ENCODE measurements at regions not wholly inside any gene's neighbourhood (a gene's known extent, or its start where the extent isn't known, plus 50 kb on each side); places are given as distances from the start of the nearest gene placed in this dataset.
"Not testable (repeated sequence)": the region's sequence is repeated elsewhere in the genome, so short reads cannot be mapped to it uniquely, and the experiment has no call there.

- no peaks in the 10 kb centered on the region for H3K9me2 ChIP-seq (replicated peaks; ENCODE audit: insufficient read depth, low read length)
- TF ChIP-seq CTCF (IDR thresholded peaks at IDR 0.05; ENCODE audit: insufficient read depth, low read length, poor library complexity, severe bottlenecking) (no peak), EZH2phosphoT487 (conservative IDR thresholded peaks at IDR 0.05; ENCODE audit: low read length) (no peak)
These were observed 311.2 kb downstream of the FOXO1 start for GRCh38 chr13:40355126-40355724.

GRCh38 chr13:40356011-40356410 is 310.4 kb downstream of the FOXO1 start:
- Histone ChIP-seq H4K20me1 (ENCODE audit: low read depth, low read length) (no peaks in the 10 kb centered on the region), H3K27ac (ENCODE audit: low read depth, low read length) (no peak overlapping the region), H3K9me2 (replicated peaks; ENCODE audit: insufficient read depth, low read length) (no peaks in the 10 kb centered on the region), H3K4me3 (ENCODE audit: insufficient read depth, low read length, poor library complexity, severe bottlenecking) (no peak overlapping the region), H3K27me3 (ENCODE audit: low read length) (no peaks in the 10 kb centered on the region), H3K36me3 (ENCODE audit: low read length) (no peaks in the 10 kb centered on the region), H3K9ac (ENCODE audit: low read length) (no peak overlapping the region), H2AFZ (ENCODE audit: low read depth, low read length, severe bottlenecking) (no peak overlapping the region), H3K79me2 (ENCODE audit: insufficient read depth, low read length) (no peaks in the 10 kb centered on the region), H3F3A (ENCODE audit: insufficient read depth) (no peaks in the 10 kb centered on the region), H3K9me3 (ENCODE audit: insufficient read depth, low read length) (no peaks in the 10 kb centered on the region), H3K4me2 (ENCODE audit: low read depth, low read length, poor library complexity, severe bottlenecking) (no peak overlapping the region)
- TF ChIP-seq EZH2phosphoT487 (conservative IDR thresholded peaks at IDR 0.05; ENCODE audit: low read length) (no peak), CTCF (IDR thresholded peaks at IDR 0.05; ENCODE audit: insufficient read depth, low read length, poor library complexity, severe bottlenecking) (no peak)

More at GRCh38 chr13:40355126-40355724, 311.2 kb downstream of the FOXO1 start:
- H3K36me3 ChIP-seq (ENCODE audit: low read length) = no peaks in the 10 kb centered on the region
- H4K20me1 ChIP-seq (ENCODE audit: low read depth, low read length) = no peaks in the 10 kb centered on the region
- no peaks in the 10 kb centered on the region for H3K79me2 ChIP-seq (ENCODE audit: insufficient read depth, low read length)
- H2AFZ ChIP-seq (ENCODE audit: low read depth, low read length, severe bottlenecking) = no peak overlapping the region
- no peaks in the 10 kb centered on the region for H3K27me3 ChIP-seq (ENCODE audit: low read length)
- H3K9me3 ChIP-seq (ENCODE audit: insufficient read depth, low read length) = no peaks in the 10 kb centered on the region
- H3K9ac ChIP-seq (ENCODE audit: low read length) = no peak overlapping the region
- H3K27ac ChIP-seq (ENCODE audit: low read depth, low read length) = no peak overlapping the region
- H3K4me3 ChIP-seq (ENCODE audit: insufficient read depth, low read length, poor library complexity, severe bottlenecking) = no peak overlapping the region
- no peak overlapping the region for H3K4me2 ChIP-seq (ENCODE audit: low read depth, low read length, poor library complexity, severe bottlenecking)
- no peaks in the 10 kb centered on the region for H3F3A ChIP-seq (ENCODE audit: insufficient read depth)

GRCh38 chr13:40356458-40356857 is 310.0 kb downstream of the FOXO1 start:
- H3K4me3 ChIP-seq (ENCODE audit: insufficient read depth, low read length, poor library complexity, severe bottlenecking); H3K9ac ChIP-seq (ENCODE audit: low read length): not testable (repeated sequence)

DNA sequence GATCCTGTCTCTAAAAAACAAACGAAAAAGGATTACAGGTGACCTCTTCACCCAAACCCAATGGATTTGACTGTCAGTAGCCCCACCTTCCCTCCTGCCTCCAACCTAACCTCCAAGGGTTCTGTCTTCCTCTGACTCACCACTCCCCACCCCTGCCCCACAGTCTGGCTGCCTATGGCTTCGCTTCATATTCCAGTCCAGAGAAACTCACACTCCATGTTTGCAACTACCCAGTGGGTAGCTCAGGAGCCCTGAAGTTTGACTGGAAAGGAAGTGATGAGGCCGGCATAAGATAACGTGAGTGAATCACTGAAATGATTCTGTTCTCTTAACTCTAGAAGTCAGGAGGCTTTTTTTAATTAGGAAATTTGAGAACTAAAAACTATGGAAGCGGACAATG is 303.9 kb downstream of the FOXO1 start:
- no peak overlapping the region for H3K9ac ChIP-seq (ENCODE audit: low read length)
- no peak overlapping the region for H3K4me3 ChIP-seq (ENCODE audit: insufficient read depth, low read length, poor library complexity, severe bottlenecking)
- no peak for TF ChIP-seq CTCF (IDR thresholded peaks at IDR 0.05; ENCODE audit: insufficient read depth, low read length, poor library complexity, severe bottlenecking)
- TF ChIP-seq EZH2phosphoT487 (conservative IDR thresholded peaks at IDR 0.05; ENCODE audit: low read length) = no peak

More at GRCh38 chr13:40356458-40356857, 310.0 kb downstream of the FOXO1 start:
- not testable (repeated sequence) for H3K9me3 ChIP-seq (ENCODE audit: insufficient read depth, low read length); H3K4me2 ChIP-seq (ENCODE audit: low read depth, low read length, poor library complexity, severe bottlenecking); H3K9me2 ChIP-seq (replicated peaks; ENCODE audit: insufficient read depth, low read length); H3F3A ChIP-seq (ENCODE audit: insufficient read depth); H4K20me1 ChIP-seq (ENCODE audit: low read depth, low read length); H3K36me3 ChIP-seq (ENCODE audit: low read length); H3K79me2 ChIP-seq (ENCODE audit: insufficient read depth, low read length); H3K27ac ChIP-seq (ENCODE audit: low read depth, low read length); H2AFZ ChIP-seq (ENCODE audit: low read depth, low read length, severe bottlenecking); H3K27me3 ChIP-seq (ENCODE audit: low read length)

More for the DNA sequence above, 303.9 kb downstream of the FOXO1 start:
- Histone ChIP-seq H3K79me2 (ENCODE audit: insufficient read depth, low read length) (no peaks in the 10 kb centered on the region), H3K4me2 (ENCODE audit: low read depth, low read length, poor library complexity, severe bottlenecking) (no peak overlapping the region), H3K9me3 (ENCODE audit: insufficient read depth, low read length) (no peaks in the 10 kb centered on the region), H3K9me2 (replicated peaks; ENCODE audit: insufficient read depth, low read length) (no peaks in the 10 kb centered on the region), H3K36me3 (ENCODE audit: low read length) (no peaks in the 10 kb centered on the region), H4K20me1 (ENCODE audit: low read depth, low read length) (no peaks in the 10 kb centered on the region), H3K27me3 (ENCODE audit: low read length) (no peaks in the 10 kb centered on the region), H3F3A (ENCODE audit: insufficient read depth) (no peaks in the 10 kb centered on the region), H3K27ac (ENCODE audit: low read depth, low read length) (no peak overlapping the region), H2AFZ (ENCODE audit: low read depth, low read length, severe bottlenecking) (no peak overlapping the region)

Measured in SU-DHL-6 (cell line).